ENCODE measurements at regions not wholly inside any gene's neighbourhood (a gene's known extent, or its start where the extent isn't known, plus 50 kb on each side); places are given as distances from the start of the nearest gene placed in this dataset.
A peak's percentile ranks its signal among the peaks of the same experiment; 100 is the strongest.

DNA sequence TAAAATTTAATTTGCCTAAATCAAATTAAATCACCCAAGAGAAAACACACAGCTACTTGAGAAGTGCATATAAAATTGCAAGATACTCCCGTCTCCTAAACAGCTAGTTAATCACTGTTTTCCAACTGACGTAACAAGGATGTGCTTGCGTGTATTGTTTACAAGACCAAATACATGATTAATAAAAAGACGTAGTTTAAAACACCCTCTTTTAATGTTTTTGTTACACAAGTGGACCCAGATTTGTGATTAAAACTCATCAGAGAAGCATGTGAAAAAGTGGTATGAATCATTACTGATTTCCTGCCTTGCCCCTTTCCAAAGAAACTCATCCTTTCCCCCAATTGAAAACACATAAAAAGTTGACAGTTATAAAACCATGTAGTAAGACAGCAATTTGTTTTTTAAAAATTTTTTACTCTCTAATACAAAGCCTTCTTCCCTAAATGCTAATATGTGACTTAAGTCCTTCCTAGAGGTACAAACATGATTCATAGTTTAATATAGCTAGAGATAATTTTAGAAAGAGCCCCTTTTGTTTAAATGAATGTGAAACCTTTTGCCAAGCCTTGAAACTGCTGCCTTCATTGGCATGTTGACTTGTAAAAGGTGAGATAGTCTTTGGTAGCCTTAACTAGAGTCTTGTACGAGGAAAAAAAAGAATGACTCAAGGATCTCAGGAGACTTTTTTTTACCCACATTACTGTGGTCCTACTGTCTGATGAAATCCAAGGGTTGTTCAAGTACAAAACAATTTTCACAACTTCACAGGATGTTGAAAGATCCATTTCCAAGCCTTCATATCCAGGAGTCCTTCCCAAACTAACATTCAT, 61.4 kb upstream of the FST start:
- no peak for DNase-seq

DNA sequence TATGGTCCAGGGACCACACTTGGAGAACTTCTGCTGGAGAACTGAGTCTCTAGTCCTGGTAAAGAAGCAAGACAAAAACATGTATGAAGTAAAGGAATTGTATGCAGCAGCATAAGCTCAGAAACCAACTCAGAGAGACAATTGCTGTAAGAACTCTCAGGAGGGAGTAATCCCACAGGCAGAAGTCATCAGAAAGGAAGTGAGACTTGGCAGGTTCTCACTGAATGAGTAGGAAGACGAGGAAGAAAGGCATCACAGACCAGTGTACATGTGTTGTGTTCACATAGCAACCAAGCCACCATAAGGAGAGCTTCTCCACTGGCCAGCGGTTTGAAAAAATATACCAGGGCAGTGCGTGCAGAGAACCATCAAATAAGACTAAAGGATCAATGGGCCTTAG, 57.9 kb upstream of the FST start:
- DNase-seq, result peak; percentile 12 to 20

DNA sequence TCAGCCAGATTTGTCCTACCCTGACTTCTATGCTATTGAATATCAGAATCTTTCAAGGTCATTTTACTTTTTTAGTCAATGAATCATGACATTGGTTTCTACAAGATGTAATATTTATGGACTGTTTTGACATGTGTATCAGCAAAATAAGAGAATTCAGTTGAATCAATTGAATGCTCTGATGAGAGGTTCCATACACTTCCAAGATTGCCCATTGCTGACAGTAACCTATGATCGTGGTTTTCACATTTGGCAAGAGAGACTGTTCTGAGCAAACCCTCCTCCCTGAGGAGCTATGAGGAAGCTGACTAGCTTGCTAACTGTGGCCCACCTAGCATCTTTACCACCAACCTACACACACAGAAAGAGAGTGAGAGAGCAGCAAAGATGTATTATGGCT, 56.7 kb upstream of the FST start:
- no peak for DNase-seq

DNA sequence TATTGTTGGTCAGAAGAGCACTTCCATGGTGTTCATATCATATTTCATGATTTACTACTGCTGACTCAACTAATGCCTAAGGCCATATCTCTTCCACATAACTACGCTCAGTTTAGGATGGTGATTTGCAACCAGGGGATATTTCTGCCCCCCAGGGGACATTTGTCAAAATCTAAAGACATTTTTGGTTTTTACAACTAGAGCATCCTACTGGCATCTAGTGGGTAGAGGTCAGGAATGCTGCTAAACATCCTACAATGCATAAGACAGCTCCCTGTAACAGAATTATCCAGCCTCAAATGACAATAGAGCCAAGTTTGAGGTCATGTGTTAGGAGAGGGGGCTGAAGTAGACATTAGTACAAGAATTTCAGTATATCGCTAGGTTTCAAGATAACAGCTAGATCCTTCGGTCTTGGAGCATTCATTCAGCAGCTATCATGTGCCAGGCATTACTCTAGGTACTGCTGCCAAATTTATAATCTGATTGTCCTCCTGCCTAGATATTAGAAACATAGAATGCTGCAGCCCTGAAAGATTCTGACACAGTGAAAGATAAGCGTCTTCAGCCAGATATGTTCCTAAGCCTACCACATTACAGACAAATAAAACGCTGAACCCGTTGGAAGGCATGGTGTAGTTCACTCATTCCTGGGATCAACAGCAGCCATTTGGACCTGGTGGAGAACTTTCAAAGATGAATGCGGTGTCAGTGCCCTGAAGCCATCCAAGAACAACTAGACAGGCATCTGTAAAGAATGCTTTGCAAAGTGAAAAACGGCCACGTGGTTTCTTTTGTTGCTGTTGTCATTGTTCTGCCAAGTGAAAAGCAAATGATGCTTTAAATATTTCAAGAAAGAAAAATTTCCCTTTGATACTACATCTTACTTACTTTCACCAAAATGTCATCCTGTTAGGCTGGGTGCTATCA, 55.5 kb upstream of the FST start:
- no peak for DNase-seq

DNA sequence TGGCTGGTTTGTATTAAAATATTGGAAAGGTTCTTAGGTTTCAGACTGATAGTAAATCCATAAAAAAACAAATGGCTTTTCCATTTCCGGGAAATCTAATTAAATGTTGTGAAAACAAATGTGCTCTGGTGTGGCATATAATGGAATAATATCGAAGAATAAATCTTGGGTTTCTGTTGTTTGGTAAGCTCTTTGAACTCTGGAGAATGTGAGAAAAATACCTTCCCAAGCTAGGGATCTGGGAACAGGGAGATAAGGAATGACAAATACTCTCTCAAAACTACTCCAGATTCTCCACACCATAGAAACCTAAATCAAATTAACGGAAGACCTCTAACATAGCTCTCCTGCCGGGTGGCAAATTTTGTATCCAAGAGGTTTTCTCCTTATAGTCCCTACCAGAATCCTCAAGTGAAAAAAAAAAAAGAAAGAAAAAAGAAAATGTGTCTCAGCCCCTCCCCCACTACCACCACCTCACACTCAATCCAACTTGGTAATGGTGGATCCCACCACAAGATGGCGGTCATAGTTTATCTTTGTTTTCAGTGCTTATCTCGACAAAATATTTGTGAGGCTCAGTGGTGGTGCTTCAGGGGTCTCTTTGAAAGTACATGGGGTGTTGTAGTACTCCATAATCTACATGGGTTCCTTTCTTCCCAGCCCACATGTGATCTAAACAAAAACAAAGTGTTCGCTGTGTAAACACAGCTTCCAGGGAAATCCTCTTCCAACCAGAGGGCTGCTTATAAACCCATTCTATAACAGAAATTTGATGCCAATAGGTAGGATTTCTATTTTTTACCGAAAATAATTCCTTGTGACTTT, 54.5 kb upstream of the FST start:
- peak; percentile 18 to 34 for DNase-seq

DNA sequence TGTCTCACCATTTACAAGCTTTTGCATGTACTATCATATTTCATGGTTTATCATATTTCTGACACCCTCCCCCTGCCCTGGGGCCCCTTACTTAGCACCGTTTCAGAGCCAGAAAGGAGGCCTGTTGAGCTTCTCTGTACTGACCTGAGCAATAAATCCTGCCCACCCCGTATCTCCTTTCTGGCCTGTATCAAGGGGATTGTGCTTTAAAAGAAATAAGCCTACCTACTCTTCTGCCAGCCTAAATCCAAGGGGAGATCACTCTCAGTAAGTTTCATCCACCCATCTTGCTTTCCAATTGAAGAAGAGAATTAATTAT, 54.0 kb upstream of the FST start:
- no peak for DNase-seq

DNA sequence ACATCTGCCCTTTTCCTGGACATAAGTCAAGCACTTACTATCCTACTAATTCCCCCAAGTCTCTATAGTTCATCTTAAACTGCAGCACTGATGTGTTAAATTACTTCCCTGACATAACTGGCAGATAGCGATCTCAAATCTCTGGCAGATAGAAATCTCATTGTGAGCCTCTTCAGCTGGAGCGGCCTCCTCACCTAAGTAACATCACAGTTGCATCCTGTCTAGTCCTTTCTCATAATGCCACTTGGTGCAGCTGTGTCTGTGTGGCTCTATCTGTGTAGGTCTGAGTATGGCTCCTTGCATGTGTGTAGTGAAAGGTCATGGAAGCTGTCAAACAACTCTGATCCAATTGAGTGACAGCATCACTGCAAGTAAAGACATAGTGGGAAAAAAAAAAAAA, 53.6 kb upstream of the FST start:
- no peak for DNase-seq

DNA sequence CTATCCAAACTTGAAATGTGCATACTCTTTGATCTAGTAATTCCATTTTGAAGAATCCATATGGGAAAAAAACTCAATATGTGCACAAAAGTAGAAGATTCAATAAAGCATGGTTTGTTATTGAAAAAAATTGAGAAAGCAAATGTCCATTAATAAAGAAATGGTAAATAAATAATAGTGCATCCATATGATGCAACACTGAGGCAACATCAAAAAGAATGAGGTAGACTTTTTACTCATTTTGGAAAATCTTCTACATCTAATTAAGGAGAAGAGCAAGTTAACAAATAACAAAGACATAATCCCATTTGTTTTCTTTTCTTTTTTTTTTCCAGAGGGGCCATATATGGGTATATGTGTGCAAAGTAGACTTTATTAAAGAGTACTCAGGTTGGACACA, 52.5 kb upstream of the FST start:
- DNase-seq, result no peak

DNA sequence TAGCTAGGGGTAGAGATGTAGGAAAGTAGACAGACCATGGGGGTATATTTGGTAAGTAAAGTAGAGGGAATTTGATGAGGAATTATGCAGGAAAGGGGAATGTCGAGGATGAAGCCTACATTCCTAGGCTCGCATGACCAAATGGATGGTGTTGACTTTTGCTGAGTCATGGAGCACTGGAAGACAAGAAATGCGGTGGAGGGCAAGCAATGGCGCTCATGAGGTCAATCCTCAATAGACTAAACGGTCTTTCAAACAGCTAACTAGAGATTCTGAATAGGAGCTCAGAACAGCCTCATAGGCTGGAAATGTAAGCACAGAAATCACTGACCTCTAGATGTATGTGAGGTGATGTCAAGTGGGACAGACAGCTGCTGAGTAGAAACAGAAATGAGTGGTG, 50.7 kb upstream of the FST start:
- DNase-seq, result no peak

DNA sequence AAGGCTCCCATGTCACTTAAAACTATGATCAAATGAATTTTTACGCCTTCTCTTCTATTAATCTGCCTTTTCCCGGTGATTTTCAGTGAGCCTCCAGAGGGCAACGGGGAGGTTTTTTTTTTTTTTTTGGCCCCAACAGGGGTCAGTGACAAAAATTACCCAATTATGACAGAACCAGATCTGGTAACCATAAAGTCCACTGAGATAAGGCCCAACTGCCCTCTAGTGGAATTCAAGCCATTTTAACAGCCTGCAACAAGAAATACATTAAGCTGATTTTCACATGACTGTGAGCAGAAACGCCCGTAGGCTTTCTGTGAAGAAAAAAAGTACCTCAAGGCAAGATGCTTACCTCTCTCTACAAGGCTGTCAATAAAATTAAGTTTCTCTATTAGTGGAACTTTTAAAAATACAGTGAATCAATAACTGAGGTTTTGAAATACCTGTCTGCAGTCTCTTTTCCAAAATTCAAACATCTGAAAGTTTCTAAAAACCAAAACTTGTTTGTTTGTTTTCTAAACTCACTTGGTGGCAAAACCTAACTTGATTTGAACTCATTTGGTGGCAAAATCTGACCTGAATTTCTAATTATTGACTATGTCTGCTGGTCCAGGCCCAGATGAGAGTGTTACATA, 49.7 kb upstream of the FST start:
- no peak for DNase-seq

Data from inflammatory macrophage (primary cell).